D721Med (cell line): ENCODE measurements at regions not wholly inside any gene's neighbourhood (a gene's known extent, or its start where the extent isn't known, plus 50 kb on each side); places are given as distances from the start of the nearest gene placed in this dataset.

Experiments
- DNase-seq: peaks from one replicate; pipeline ENCODE4 v3.0.0; 2011; ENCODE audit warnings: low spot score; ENCODE audit not compliant: insufficient read length
- FAIRE-seq: peaks from 2 replicates; lab custom pipeline; 2011; peaks lifted over from hg19 to GRCh38; lab: Jason Lieb, UNC
- TF ChIP-seq, protein P1 (sequence below): IDR thresholded peaks from 2 replicates; pipeline ENCODE4 v1.5.1; 2012; ENCODE audit warnings: mild to moderate bottlenecking, control low read depth; ENCODE audit not compliant: insufficient read depth; ENCODE audit errors: missing control alignments

DNA sequence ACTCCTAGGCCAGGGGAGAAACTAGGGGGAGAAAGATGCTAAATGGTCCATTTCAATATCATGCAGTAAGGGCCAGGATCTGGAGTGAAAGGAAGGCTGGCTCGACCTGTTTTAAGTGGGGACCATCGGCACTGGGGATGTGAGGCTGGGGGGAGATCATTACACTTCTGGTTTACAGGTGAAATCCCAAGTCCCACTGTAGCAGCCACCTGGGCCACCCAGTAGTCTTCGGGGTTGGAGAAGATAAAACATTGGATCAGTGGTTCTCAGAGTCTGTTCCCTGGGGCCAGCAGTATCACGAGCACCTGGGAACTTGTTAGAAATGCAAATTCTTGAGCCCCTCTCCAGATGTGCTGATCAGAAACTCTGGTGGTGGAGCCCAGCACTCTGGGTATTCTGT lies 111.3 kb upstream of the ALDH1B1 start:
- FAIRE-seq, result no peak
- TF ChIP-seq, protein P1, sequence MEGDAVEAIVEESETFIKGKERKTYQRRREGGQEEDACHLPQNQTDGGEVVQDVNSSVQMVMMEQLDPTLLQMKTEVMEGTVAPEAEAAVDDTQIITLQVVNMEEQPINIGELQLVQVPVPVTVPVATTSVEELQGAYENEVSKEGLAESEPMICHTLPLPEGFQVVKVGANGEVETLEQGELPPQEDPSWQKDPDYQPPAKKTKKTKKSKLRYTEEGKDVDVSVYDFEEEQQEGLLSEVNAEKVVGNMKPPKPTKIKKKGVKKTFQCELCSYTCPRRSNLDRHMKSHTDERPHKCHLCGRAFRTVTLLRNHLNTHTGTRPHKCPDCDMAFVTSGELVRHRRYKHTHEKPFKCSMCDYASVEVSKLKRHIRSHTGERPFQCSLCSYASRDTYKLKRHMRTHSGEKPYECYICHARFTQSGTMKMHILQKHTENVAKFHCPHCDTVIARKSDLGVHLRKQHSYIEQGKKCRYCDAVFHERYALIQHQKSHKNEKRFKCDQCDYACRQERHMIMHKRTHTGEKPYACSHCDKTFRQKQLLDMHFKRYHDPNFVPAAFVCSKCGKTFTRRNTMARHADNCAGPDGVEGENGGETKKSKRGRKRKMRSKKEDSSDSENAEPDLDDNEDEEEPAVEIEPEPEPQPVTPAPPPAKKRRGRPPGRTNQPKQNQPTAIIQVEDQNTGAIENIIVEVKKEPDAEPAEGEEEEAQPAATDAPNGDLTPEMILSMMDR, result no peak
- no peak for DNase-seq

DNA sequence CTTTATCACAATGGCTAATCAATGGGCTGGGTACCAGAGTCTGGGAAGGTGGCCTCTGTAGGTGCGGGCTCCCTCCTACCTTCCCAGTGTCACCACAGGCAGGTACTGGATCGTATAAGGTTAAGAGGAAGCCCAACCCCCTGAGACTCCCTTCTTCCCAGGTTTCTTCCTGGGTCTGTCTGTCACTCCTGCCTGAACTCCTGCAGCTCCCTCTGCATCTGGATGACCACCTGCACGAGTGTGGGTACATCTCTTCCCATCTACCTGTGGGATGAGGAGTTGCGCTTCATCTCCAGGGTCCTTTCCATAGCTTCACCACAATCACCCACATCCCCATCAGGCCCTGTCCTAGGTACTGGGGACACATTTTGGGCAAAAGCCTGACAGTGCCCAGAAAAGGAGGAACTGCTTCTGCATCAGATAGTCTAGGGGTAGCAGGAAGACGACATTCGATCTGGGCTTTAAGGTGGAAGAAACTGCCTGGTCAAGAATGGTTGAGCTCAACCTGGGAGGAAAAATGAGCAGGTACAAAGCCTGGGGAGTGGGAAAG lies 112.2 kb upstream of the ALDH1B1 start:
- DNase-seq (no peak), FAIRE-seq (no peak)
- TF ChIP-seq, protein P1, result no peak

DNA sequence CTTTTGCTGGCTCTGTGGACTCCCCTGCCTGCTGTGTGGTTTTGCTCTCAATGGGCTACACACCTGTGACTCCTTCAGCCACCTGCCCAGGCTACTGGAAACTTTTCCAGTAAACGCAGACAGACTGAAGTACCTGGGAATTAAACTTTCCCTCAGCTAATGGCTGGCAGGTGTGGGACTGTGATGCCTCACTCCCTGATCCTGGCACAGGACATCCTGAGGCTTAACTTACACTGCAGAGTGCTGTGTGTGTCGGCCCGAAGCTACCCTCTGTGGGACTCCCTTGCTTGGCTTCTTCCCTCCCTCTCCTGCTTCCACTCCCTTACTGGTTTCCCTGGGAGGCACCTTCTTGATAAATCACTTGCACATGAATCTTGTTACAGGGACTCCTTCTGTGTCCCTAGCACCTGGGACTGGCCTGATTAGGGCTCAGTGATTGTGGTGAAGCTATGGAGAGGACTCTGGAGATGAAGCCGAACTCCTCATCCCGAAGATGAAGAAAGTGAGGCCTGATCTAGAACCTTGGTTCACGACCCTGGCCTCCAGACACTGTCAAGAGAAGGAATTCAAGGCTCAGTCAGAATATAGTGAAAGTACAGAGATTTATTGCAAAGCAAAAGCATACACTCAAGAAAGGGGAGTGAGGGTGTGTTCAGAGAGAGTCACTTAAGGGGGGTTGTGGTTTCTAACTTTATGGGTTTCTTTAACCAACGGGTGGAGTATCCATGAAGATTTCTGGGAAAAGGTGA lies 113.4 kb upstream of the ALDH1B1 start:
- TF ChIP-seq, protein P1, result no peak
- no peak for DNase-seq

DNA sequence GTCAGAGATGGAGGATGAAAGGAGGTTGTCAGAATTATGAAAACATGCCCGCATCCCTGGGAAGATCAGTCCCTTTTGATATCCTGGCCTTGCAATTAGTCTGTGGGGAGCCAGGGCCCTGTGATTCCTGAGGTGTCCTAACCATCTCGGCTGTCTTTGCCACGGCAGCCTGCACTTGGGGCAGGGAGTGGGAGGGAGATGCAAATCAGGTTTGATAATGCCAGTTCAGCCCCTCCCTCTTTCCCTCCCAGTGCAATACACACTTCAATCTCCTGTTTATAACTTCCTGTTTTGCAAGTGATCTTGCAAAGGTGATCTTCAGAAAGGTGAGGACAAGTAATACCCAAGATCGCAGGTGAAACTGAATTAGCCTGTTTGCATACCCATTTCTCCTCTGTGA lies 114.0 kb upstream of the ALDH1B1 start:
- TF ChIP-seq, protein P1, result no peak
- no peak for FAIRE-seq

More for the DNA sequence above, 113.4 kb upstream of the ALDH1B1 start:
- no peak for FAIRE-seq

DNA sequence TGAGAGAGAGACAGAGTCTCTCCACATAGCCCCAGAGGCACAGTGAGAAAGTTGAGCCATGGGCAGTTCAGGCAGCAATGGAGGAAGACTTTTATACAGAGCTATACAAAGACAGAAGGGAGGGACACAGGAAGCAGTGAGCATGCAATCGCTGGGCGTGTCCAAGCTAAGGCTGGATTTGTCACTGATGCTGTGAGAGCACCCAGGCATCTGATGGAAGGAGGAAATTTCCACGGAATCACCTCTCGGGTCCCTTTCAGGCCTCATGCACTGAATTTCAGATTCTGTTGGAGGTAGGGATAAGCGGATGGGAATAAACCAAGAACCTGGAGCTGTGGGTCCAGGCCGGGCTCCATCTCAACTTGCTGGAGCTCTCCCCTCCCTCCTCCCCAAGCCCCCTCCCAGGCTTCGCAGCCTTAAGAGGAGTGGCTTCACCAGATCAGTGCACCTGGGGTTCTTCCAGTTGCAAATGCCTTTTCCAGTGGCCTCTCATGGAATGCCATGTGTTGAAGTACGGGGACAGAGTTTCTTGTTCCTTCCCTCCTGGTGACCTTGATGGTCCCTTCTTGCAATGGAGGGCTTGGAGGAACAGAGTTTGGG lies 114.8 kb upstream of the ALDH1B1 start:
- TF ChIP-seq, protein P1, result no peak
- DNase-seq (no peak), FAIRE-seq (no peak)

More for the DNA sequence above, 114.0 kb upstream of the ALDH1B1 start:
- DNase-seq, result no peak

DNA sequence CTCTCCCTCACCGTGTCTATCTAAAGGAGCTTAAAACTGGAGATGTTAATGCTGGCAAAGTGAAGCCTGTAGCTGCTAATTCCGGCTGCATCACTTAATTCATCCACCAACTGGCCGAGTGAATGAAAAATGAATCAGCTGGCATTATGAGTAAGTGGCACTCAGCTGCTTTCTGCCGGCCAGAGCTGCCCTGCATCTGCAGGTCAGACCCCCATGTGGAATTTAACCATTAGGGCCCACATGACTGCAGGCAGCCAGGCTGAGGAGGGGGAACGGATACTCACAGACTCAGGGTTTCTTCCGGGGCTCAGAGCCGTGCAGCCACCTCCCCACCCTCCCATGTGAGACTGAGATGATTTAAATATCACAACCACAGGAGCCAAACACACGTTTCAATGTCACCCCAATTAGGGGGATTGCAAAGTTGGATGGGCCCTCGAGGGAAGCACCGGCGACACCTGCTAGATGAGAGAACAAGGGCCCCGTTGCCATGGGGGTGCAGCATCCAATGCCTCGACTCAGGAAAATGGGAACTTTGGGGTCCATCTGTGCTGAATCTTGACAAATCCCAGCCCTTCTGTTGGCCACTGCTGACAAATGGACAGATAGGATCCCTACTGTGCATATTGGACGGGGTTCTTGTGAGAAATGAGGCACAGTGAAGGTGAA lies 115.6 kb upstream of the ALDH1B1 start:
- TF ChIP-seq, protein P1, result no peak
- FAIRE-seq, result no peak
- DNase-seq, result no peak

DNA sequence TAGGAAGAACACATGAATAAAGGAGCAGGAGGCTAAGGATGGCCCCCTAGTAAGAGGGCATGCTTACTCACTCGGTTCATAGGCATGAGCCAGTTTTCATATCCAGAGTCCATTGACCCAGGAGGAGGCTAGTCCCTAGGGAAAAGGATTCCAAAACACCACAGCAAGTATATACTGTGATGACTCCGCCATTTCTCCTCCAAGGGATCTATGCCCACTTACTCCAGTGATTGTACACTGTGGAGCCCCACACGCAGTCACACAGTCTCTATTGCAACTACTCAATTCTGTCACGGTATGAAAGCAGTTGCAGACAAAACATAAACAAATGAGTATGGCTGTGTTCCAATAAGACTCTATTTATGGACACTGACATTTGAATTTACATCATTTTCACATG lies 117.7 kb upstream of the ALDH1B1 start:
- DNase-seq (no peak), FAIRE-seq (no peak)
- TF ChIP-seq, protein P1, result no peak
